ENCODE measurements at regions not wholly inside any gene's neighbourhood (a gene's known extent, or its start where the extent isn't known, plus 50 kb on each side); places are given as distances from the start of the nearest gene placed in this dataset.
A peak's percentile ranks its signal among the peaks of the same experiment; 100 is the strongest.

GRCh38 chrX:13266641-13267345 is 53.1 kb downstream of the ATXN3L start:
- DNase-seq, result no peak

GRCh38 chrX:13265549-13266132 is 54.2 kb downstream of the ATXN3L start:
- DNase-seq, result no peak

DNA sequence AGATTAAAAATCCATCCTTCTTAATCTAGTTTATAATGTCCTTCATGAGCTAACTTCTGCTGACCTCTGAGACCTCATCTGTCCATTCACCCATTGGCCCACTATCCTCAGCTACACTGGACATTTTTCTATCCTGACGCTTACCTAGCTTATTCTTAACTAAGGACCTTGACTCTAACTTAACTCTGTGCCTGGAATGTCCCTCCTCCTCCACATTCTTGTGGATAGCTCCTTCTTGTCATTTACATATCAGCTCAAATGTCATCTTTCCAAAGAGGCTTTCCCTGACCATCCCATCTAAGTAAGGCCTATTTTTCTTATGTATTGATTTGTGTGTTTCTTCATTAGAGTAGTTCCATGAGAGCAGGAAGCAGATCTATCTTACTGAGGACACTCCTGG is 54.7 kb downstream of the ATXN3L start:
- DNase-seq, result no peak

GRCh38 chrX:13263560-13264251 is 56.1 kb downstream of the ATXN3L start:
- peak in 1 of 5 experiments; percentile 46 for DNase-seq

GRCh38 chrX:13261348-13261747 is 58.5 kb downstream of the ATXN3L start:
- no peak for DNase-seq

GRCh38 chrX:13260598-13260997 is 59.3 kb downstream of the ATXN3L start:
- no peak for DNase-seq

GRCh38 chrX:13258725-13259124 is 61.1 kb downstream of the ATXN3L start:
- DNase-seq, result no peak

- DNase-seq, result no peak
These were observed 61.8 kb downstream of the ATXN3L start for GRCh38 chrX:13258052-13258444.

- peak in 1 of 5 experiments; percentile 18 for DNase-seq
These were observed 62.4 kb downstream of the ATXN3L start for GRCh38 chrX:13257223-13258051.

DNA sequence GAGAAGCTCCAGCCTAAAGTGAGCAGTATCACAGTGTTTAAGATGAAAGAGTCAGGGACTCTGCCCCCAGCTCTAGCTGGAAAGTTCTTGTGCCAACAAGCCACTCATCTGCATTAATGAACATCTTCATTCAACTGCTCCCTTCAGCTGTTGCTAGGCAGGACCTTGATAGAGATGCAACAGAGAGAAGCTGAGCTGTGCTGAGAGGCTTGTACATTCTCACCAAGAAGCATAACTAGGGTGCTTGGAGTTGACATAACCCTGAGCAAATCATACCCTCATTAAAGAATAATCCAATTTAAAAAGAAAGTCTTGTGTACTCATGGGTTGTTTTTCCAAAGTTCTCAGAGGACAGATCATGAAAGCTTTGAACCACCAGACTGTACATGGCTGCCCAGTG is 63.2 kb downstream of the ATXN3L start:
- no peak for DNase-seq

DNA sequence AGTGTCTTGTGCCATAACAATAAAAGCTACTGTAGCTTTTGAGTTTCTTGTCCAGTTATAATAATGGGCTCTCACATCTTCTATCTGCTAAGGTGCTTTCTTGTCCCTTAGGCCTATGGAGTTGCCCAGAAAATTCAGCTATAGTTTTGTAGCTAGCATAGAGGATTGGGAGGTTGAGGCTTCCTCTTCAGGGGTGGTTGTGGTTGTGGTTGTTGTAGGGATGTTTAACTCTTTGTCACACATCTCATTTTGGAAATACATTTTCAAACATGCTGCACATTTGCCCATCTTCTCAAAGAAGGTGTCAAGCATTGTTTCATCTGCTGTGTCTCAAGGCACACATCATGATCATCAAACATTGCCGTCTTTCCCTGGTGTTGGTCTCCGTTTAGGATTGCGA is 65.0 kb downstream of the ATXN3L start:
- peak in 1 of 5 experiments; percentile 33 for DNase-seq

DNA sequence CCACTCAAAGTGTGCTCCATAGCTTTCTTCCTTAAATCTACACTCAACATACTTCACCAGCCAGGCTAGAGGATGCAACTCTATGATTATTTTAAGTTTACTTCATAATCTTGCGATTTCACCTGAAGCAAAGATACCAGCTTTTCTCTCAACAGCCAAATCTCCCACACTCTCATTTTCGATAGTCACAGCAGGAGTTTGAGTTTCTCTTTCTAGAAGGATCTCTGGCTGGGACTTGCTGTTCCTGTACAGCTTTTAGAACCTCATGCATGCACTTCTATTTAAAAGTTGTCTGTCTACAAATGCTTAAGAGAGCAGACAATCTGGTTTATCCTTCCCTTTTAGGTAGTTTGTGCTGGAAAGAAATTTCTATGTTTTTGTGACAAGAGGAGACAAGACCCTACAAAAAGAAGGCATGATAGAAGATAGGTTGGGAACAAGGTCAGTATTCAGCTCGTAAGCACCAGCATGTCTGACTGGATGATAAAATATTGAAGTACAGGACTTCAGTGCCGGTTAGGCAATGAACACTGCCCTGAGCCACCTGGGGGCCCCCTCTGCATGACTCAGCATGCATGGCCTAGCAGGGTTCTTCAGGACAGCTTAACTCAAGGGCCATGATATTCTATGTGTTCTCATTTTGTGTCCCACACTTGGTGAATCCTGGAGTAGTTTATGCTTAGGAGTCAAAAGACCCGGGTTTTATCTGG is 65.6 kb downstream of the ATXN3L start:
- no peak for DNase-seq

GRCh38 chrX:13253223-13253622 is 66.6 kb downstream of the ATXN3L start:
- no peak for DNase-seq

- no peak for DNase-seq
These were observed 67.1 kb downstream of the ATXN3L start for GRCh38 chrX:13252726-13253125.

DNA sequence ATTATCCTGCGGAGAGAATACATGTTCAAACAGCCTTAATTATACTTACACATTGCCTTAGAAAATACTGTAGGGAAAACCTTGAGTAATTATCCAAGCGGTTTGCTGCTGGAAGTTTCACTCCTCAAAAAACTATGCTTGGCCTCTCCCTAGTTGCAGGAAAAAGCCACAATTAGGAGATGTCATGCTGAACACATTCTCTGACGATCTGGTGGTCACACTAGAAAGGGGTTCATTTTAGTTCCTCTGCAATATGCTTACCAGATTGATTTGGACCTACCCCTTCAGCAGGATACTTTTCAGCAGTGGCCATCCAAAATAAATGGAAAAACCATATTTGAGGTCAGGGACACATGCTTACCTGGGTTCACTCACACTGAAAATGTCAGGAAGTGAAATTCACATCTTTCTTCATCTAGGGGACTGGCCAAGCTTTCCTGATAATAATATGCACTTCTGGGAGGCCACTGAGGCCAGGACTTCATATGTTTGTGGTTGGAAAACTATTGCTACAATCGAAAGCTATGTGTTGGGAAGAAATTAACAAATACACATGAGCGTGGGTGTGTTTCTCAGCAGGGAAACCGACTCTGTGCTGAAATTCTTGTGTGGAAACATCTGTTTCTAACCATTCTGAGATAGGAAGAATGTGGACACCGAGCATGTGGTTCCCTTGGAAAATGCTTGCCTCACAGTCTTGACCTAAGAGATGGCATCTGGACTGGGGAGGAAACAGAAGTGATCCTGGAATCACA is 68.8 kb downstream of the ATXN3L start:
- DNase-seq, result no peak

- no peak for DNase-seq
These were observed 70.9 kb downstream of the ATXN3L start for GRCh38 chrX:13248867-13249486.

DNA sequence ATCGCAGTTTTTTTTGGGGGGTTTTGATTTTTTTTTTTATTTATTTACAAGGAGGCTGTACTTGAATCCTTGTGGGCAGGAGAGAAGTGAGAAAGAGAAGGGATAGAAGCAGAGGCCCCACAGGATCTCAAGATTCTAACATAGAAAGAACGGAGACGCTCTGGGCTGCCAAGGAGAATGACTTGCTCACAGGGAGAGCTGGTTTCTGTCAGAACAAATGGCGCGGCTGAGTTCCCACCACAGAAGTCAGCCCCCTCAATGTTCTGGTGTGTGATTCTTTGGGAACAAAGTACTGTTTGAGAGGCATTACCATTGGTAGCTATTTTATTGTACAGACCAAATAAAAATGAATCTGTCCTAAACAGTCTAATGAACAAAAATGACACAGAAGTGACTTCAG is 80.6 kb downstream of the ATXN3L start:
- no peak for DNase-seq

DNA sequence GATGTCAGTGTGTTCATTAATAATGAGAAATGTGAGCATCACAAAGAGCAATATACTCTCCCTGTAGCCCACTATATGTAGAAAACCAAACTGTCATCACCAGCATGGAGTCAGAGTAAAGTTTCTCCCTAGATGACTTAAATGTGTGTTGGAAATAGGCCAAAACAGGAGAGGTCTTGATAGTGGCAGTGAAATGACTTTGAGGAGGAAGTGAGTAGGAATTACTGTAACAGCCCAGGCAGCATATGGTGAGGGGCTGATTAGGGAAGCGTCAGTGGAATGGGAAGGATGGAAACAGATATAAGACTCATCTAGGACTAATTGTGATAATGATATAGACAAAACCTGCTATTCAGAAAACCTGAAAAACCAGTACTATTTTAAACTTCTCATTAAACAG is 83.9 kb downstream of the ATXN3L start:
- no peak for DNase-seq

DNA sequence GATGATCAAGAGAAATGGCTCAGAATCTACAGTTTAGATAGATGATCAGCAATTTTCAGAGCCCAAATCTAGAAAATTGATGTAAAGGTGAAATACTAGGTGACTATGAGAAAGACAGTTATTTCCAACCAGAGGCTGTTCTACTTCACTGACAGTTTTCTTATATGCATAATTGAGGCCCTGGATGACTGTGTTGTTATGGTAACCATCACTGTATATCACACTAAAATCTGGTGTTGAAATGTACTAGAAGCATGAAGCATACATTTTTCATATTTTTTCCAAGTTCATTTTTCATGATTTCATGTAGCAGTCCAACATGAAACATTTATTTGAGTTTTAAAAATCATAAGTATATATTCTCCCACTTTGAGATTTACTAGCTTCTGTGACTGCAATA is 87.4 kb downstream of the ATXN3L start:
- no peak for DNase-seq

GRCh38 chrX:13226214-13226613 is 93.6 kb downstream of the ATXN3L start:
- DNase-seq, result no peak

DNA sequence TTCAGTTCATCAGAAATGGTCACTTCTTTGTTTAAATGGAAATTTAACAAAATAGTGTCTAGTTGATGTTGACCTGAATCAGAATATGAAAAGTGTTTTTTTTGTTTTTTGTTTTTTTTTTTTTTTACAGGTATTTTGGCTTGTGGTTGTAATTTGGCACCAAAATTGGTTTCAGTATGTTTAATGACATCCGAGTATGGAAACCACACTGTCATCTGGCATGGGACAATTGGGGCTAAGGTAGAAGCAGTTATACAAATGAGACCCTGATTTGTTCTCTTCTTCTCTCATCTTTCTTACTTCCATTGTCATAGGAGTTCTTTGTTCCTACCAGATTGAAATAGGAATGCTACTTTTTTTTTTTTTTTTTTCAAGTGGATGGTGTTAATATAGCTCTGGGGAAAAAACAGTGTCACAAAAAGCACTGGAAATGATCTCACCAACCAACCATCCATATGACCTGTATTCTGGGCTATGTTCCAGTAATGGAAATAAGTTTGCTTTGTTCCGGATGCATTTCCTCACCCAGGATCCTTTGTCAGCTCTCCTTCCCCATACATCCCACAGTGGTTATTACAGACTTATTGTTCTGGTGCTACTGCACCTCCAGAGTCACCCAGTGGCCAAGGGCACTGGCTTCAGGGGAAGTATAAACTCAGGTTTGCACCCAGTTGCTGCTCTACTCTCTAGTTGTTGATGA is 95.8 kb downstream of the ATXN3L start:
- DNase-seq, result peak in 2 of 5 experiments; percentile 13 to 67
